H9 (cell line): ENCODE measurements at regions not wholly inside any gene's neighbourhood (a gene's known extent, or its start where the extent isn't known, plus 50 kb on each side); places are given as distances from the start of the nearest gene placed in this dataset.
A peak's percentile ranks its signal among the peaks of the same experiment; 100 is the strongest.

Experiments
- DNase-seq: peaks from one replicate; pipeline ENCODE4 v3.0.0-alpha.2; 2017
- H2AFZ ChIP-seq: one replicate; pipeline ENCODE4 v1.6.1; 2013; ENCODE audit warnings: mild to moderate bottlenecking, low read length, control low read depth, moderate library complexity
- H2AK5ac ChIP-seq: 2 replicates; pipeline ENCODE4 v1.6.1; 2013; ENCODE audit warnings: low read length, control low read depth, mixed read lengths; ENCODE audit not compliant: insufficient read length
- H2BK120ac ChIP-seq: one replicate; pipeline ENCODE4 v1.6.1; 2013; ENCODE audit warnings: low read depth, mild to moderate bottlenecking, low read length, control low read depth, inconsistent platforms; ENCODE audit not compliant: poor library complexity, severe bottlenecking
- H2BK12ac ChIP-seq: 2 replicates; pipeline ENCODE4 v1.6.1; 2013; ENCODE audit warnings: low read length, control low read depth, mixed read lengths, low read depth; ENCODE audit not compliant: insufficient read length
- H2BK15ac ChIP-seq: 2 replicates; pipeline ENCODE4 v1.6.1; 2013; ENCODE audit warnings: low read depth, low read length, control low read depth
- H2BK20ac ChIP-seq: one replicate; pipeline ENCODE4 v1.6.1; 2013; ENCODE audit warnings: low read depth, mild to moderate bottlenecking, low read length, control low read depth, inconsistent platforms; ENCODE audit not compliant: poor library complexity, severe bottlenecking
- H2BK5ac ChIP-seq: 2 replicates; pipeline ENCODE4 v1.6.1; 2013; ENCODE audit warnings: low read length, control low read depth, mixed read lengths; ENCODE audit not compliant: insufficient read length
- H3K14ac ChIP-seq: 2 replicates; pipeline ENCODE4 v1.6.1; 2013; ENCODE audit warnings: low read length, control low read depth; ENCODE audit not compliant: insufficient read depth
- H3K18ac ChIP-seq: 2 replicates; pipeline ENCODE4 v1.6.1; 2013; ENCODE audit warnings: low read depth, mild to moderate bottlenecking, mixed read lengths, low read length, control low read depth; ENCODE audit not compliant: insufficient read length
- H3K23ac ChIP-seq: 2 replicates; pipeline ENCODE4 v1.6.1; 2013; ENCODE audit warnings: low read length, control low read depth, mixed read lengths, low read depth; ENCODE audit not compliant: insufficient read length
- H3K23me2 ChIP-seq: 2 replicates; pipeline ENCODE4 v1.6.1; 2013; ENCODE audit warnings: low read depth, mild to moderate bottlenecking, mixed read lengths, low read length, control low read depth; ENCODE audit not compliant: insufficient read length, poor library complexity, severe bottlenecking
- H3K27ac ChIP-seq: 2 replicates; pipeline ENCODE4 v1.5.1; 2013; ENCODE audit warnings: low read length, control low read depth, mixed read lengths, low read depth; ENCODE audit not compliant: insufficient read length
- H3K27me3 ChIP-seq: 2 replicates; pipeline ENCODE4 v1.6.1; 2013; ENCODE audit warnings: low read length, control low read depth, inconsistent platforms; ENCODE audit not compliant: insufficient read depth
- H3K4ac ChIP-seq: 2 replicates; pipeline ENCODE4 v1.6.1; 2013; ENCODE audit warnings: low read depth, mild to moderate bottlenecking, control low read depth, inconsistent platforms, low read length, moderate library complexity
- H3K4me1 ChIP-seq: 2 replicates; pipeline ENCODE4 v1.6.1; 2013; ENCODE audit warnings: low read length, control low read depth, inconsistent platforms; ENCODE audit not compliant: insufficient read depth
- H3K4me2 ChIP-seq: 2 replicates; pipeline ENCODE4 v1.6.1; 2013; ENCODE audit warnings: low read length, control low read depth, mixed read lengths; ENCODE audit not compliant: insufficient read length, insufficient read depth
- H3K56ac ChIP-seq: 2 replicates; pipeline ENCODE4 v1.6.1; 2013; ENCODE audit warnings: low read depth, mild to moderate bottlenecking, mixed read lengths, low read length, control low read depth; ENCODE audit not compliant: insufficient read length
- H3K79me1 ChIP-seq: 2 replicates; pipeline ENCODE4 v1.6.1; 2013; ENCODE audit warnings: low read depth, mild to moderate bottlenecking, moderate library complexity, low read length, control low read depth, inconsistent platforms; ENCODE audit not compliant: insufficient read depth, poor library complexity, severe bottlenecking
- H3K79me2 ChIP-seq: 2 replicates; pipeline ENCODE4 v1.6.1; 2013; ENCODE audit warnings: low read length, control low read depth, inconsistent platforms; ENCODE audit not compliant: insufficient read depth
- H3K9ac ChIP-seq: 2 replicates; pipeline ENCODE4 v1.6.1; 2013; ENCODE audit warnings: low read length, control low read depth, mixed read lengths; ENCODE audit not compliant: insufficient read length; ENCODE audit errors: extremely low read depth
- H3K9me3 ChIP-seq: one replicate; pipeline ENCODE4 v1.6.1; 2013; ENCODE audit warnings: low read depth, low read length, inconsistent platforms; ENCODE audit not compliant: control insufficient read depth
- H3T11ph ChIP-seq: one replicate; pipeline ENCODE4 v1.6.1; 2013; ENCODE audit warnings: mild to moderate bottlenecking, low read length, control low read depth, inconsistent platforms
- H4K20me1 ChIP-seq: one replicate; pipeline ENCODE4 v1.6.1; 2013; ENCODE audit not compliant: control insufficient read depth, insufficient read length, insufficient read depth
- H4K5ac ChIP-seq: 2 replicates; pipeline ENCODE4 v1.6.1; 2013; ENCODE audit warnings: low read depth, mild to moderate bottlenecking, mixed read lengths, low read length, control low read depth; ENCODE audit not compliant: insufficient read length
- H4K8ac ChIP-seq: replicated peaks from 2 replicates; pipeline ENCODE4 v1.6.1; 2013; ENCODE audit warnings: low read length, control low read depth, mixed read lengths, low read depth; ENCODE audit not compliant: insufficient read length
- H4K91ac ChIP-seq: 2 replicates; pipeline ENCODE4 v1.6.1; 2013; ENCODE audit warnings: low read depth, mild to moderate bottlenecking, moderate library complexity, mixed read lengths, low read length, control low read depth; ENCODE audit not compliant: insufficient read length
- H3K27ac Mint-ChIP-seq, 3 experiments: 2 replicates in 2 of 3; 3 replicates in 1 of 3; pipeline ENCODE4 v1.8.0; 2020 to 2021; ENCODE audit warnings: mixed read lengths in 3 of 3, mild to moderate bottlenecking in 1 of 3, moderate library complexity in 1 of 3
- H3K27me3 Mint-ChIP-seq: 2 replicates; pipeline ENCODE4 v1.8.0; 2021; ENCODE audit warnings: low read depth, mild to moderate bottlenecking, moderate library complexity, mixed read lengths
- H3K36me3 Mint-ChIP-seq, 3 experiments: 2 replicates in 2 of 3; 3 replicates in 1 of 3; pipeline ENCODE4 v1.8.0; 2020 to 2021; ENCODE audit warnings: low read depth in 3 of 3, mixed read lengths in 3 of 3; ENCODE audit not compliant: insufficient read depth in 1 of 3
- H3K4me1 Mint-ChIP-seq, 2 experiments: 2 replicates each; pipeline ENCODE4 v1.8.0; 2020; ENCODE audit warnings: mixed read lengths in 2 of 2
- H3K4me3 Mint-ChIP-seq, 2 experiments: 2 replicates in 1 of 2; 3 replicates in 1 of 2; pipeline ENCODE4 v1.8.0; 2020 to 2021; ENCODE audit warnings: mild to moderate bottlenecking in 2 of 2, mixed read lengths in 2 of 2, moderate library complexity in 1 of 2
- H3K9me3 Mint-ChIP-seq, 2 experiments: 2 replicates in 1 of 2; 3 replicates in 1 of 2; pipeline ENCODE4 v1.8.0; 2020; ENCODE audit warnings: mild to moderate bottlenecking in 2 of 2, mixed read lengths in 2 of 2, moderate library complexity in 1 of 2
- CTCF ChIP-seq: fragments of 200-600 bp; sonication (generic); conservative IDR thresholded peaks from 3 replicates; pipeline ENCODE4 v1.8.0; 2021; ENCODE audit warnings: antibody characterized with exemption, mild to moderate bottlenecking
- WGBS: extraction: QIAGEN DNeasy Blood & Tissue Kit; methylation state at CpG from one replicate; pipeline ENCODE4 v1.1.7; 2013; ENCODE audit warnings: missing lambda C conversion rate, low lambda C conversion rate, mixed read lengths; ENCODE audit not compliant: insufficient read length; ENCODE audit errors: extremely low coverage; 5-methylcytosine and 5-hydroxymethylcytosine counted together

GRCh38 chr2:236366397-236366796, 102.2 kb upstream of the ASB18 start:
- H3K36me3 Mint-ChIP-seq, result no peaks in the 10 kb centered on the region
- H3K4me3 Mint-ChIP-seq, result no peak overlapping the region

More at GRCh38 chr2:236366397-236366796, 102.2 kb upstream of the ASB18 start:
- H2AK5ac ChIP-seq, result no peak overlapping the region
- H3K79me1 ChIP-seq, result no peaks in the 10 kb centered on the region
- no peak overlapping the region for H2BK15ac ChIP-seq
- Mint-ChIP-seq H3K27ac (no peak overlapping the region; a peak in 1 of 7 replicates), H3K9me3 (no peaks in the 10 kb centered on the region), H3K27me3 (no peaks in the 10 kb centered on the region), H3K4me1 (peaks cover 15 to 17% of the 10 kb centered on the region in 2 experiments)
- H3K27me3 ChIP-seq, result no peaks in the 10 kb centered on the region
- no peak overlapping the region for H3K23ac ChIP-seq
- H3K23me2 ChIP-seq, result no peaks in the 10 kb centered on the region
- WGBS, result no CpG with 5 or more reads among the region's 3 CpGs
- TF ChIP-seq CTCF, result no peak
- no peak overlapping the region for H2BK12ac ChIP-seq
- H3K18ac ChIP-seq, result no peak overlapping the region
- H3K4me2 ChIP-seq, result no peak overlapping the region
- H4K8ac ChIP-seq, result no peak overlapping the region
- H3K56ac ChIP-seq, result no peak overlapping the region
- H2AFZ ChIP-seq, result no peak overlapping the region
- 0 out of 2 replicates have a peak, but pooled peaks cover 6% of the 10 kb centered on the region for H3K4me1 ChIP-seq
- H4K91ac ChIP-seq, result no peak overlapping the region
- H4K20me1 ChIP-seq, result no peaks in the 10 kb centered on the region
- H2BK20ac ChIP-seq, result no peak overlapping the region
- H3K79me2 ChIP-seq, result no peaks in the 10 kb centered on the region
- no peak overlapping the region for H3K9ac ChIP-seq
- H3K14ac ChIP-seq, result no peak overlapping the region
- no peak overlapping the region for H3K27ac ChIP-seq
- H2BK120ac ChIP-seq, result no peak overlapping the region
- H4K5ac ChIP-seq, result no peak overlapping the region
- H2BK5ac ChIP-seq, result no peak overlapping the region
- DNase-seq, result peak; percentile 10
- H3T11ph ChIP-seq, result no peak overlapping the region
- no peak overlapping the region for H3K4ac ChIP-seq
- no peaks in the 10 kb centered on the region for H3K9me3 ChIP-seq
